Activated B cell treated with CpG ODN at 0.5 μM for 24 hours (primary cell): ENCODE measurements at regions not wholly inside any gene's neighbourhood (a gene's known extent, or its start where the extent isn't known, plus 50 kb on each side); places are given as distances from the start of the nearest gene placed in this dataset.

ENCODE experiments used
- ATAC-seq: fragments of 200-7000 bp; cut with Tn5 transposase; one replicate; pipeline ENCODE4 v1.10.0; 2021; ENCODE audit warnings: low read depth, mild to moderate bottlenecking, moderate library complexity
- CTCF ChIA-PET: fragments of 350-600 bp; sonication (Branson Sonifier 250); formaldehyde crosslinking; loops from one replicate; lab custom pipeline; 2021; ENCODE audit warnings: antibody characterized with exemption; lab: Charles Lee
- POLR2A ChIA-PET: fragments of 350-600 bp; sonication (Branson Sonifier 250); formaldehyde crosslinking; loops from one replicate; lab custom pipeline; 2021; ENCODE audit warnings: antibody characterized with exemption; lab: Charles Lee
- DNase-seq: peaks from one replicate; pipeline ENCODE4 v3.0.0; 2022
- H3K27ac Mint-ChIP-seq: one replicate; pipeline ENCODE4 v1.8.0; 2020; ENCODE audit warnings: mixed read lengths
- H3K27me3 Mint-ChIP-seq: one replicate; pipeline ENCODE4 v1.8.0; 2021; ENCODE audit warnings: mixed read lengths
- H3K36me3 Mint-ChIP-seq: one replicate; pipeline ENCODE4 v1.8.0; 2021; ENCODE audit warnings: low read depth, mixed read lengths
- H3K4me1 Mint-ChIP-seq: one replicate; pipeline ENCODE4 v1.8.0; 2021; ENCODE audit warnings: mixed read lengths
- H3K4me3 Mint-ChIP-seq: one replicate; pipeline ENCODE4 v1.8.0; 2020; ENCODE audit warnings: mild to moderate bottlenecking, mixed read lengths
- H3K9me3 Mint-ChIP-seq: one replicate; pipeline ENCODE4 v1.8.0; 2020; ENCODE audit warnings: mixed read lengths
- CTCF ChIP-seq: fragments of 200-600 bp; IDR thresholded peaks from one replicate; pipeline ENCODE4 v1.8.0; 2022; ENCODE audit warnings: antibody characterized with exemption, mild to moderate bottlenecking
- intact Hi-C: fragments of 100-400 bp; cut with micrococcal nuclease; formaldehyde crosslinking; loops from one replicate; pipeline ENCODE4 v1.15.1; 2024

DNA sequence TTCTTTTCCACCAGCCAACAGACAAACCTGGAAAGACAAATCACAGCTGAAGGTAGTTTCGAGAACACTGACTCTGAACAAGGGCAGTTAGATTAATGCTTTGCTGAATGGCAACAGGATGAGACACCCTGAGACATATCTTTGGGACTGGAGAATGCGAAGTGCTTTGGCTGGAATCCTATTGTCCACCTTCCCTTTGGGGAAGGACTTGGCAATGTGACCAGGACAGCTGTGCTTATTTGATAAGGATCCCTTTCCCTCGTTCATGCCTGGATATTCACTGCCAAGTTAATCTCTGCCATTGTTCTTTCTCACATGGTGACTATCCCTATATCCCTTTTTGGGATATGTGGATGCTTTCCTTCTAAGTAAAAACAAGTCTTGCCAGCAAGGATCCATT is 537.1 kb upstream of the SEL1L start:
- CTCF ChIA-PET = no interaction called here
- ATAC-seq = no peak
- H3K4me1 Mint-ChIP-seq = no peaks in the 10 kb centered on the region

GRCh38 chr14:82073547-82073946 is 539.9 kb upstream of the SEL1L start:
- no peak for TF ChIP-seq CTCF
- Mint-ChIP-seq H3K4me1 (no peaks in the 10 kb centered on the region), H3K27ac (no peak overlapping the region), H3K36me3 (no peaks in the 10 kb centered on the region), H3K9me3 (peaks cover 2% of the 10 kb centered on the region), H3K27me3 (no peaks in the 10 kb centered on the region), H3K4me3 (no peak overlapping the region)
- intact Hi-C loops = no loop called here
- no peak for ATAC-seq
- CTCF ChIA-PET = no interaction called here
- no peak for DNase-seq
- POLR2A ChIA-PET = no interaction called here

More for the DNA sequence above, 537.1 kb upstream of the SEL1L start:
- no peaks in the 10 kb centered on the region for H3K27me3 Mint-ChIP-seq
- no peak for DNase-seq
- TF ChIP-seq CTCF = no peak
- no peaks in the 10 kb centered on the region for H3K36me3 Mint-ChIP-seq
- POLR2A ChIA-PET = no interaction called here
- H3K4me3 Mint-ChIP-seq = no peak overlapping the region
- H3K9me3 Mint-ChIP-seq = peaks cover 2% of the 10 kb centered on the region
- no peak overlapping the region for H3K27ac Mint-ChIP-seq
- intact Hi-C loops = no loop called here

- Mint-ChIP-seq H3K36me3 (no peaks in the 10 kb centered on the region), H3K4me3 (no peak overlapping the region), H3K27ac (no peak overlapping the region), H3K27me3 (no peaks in the 10 kb centered on the region), H3K4me1 (no peaks in the 10 kb centered on the region), H3K9me3 (peaks cover 7% of the 10 kb centered on the region)
- ATAC-seq = no peak
- ChIA-PET POLR2A (no interaction called here), CTCF (no interaction called here)
- no peak for TF ChIP-seq CTCF
- no peak for DNase-seq
- intact Hi-C loops = no loop called here
Observed at GRCh38 chr14:82075566-82075965, 541.9 kb upstream of the SEL1L start.

DNA sequence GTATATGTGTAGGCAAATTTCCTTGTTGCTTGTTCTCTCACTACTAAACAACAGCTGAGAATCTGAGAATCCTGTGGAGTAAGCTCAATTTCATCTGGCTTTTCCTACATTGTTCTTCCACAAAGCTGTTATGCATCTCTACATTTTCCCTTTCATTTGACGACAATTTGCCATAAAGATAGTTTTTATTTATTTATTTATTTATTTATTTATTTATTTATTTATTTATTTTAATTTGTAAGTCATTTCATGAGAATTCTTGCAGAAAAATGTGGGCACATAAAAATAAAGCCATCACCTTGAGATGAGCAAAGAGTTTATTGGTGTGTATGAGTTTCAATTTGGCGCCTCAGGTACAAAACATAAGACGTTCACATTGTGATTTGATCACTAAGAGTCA is 545.9 kb upstream of the SEL1L start:
- Mint-ChIP-seq H3K27ac (no peak overlapping the region), H3K4me3 (no peak overlapping the region), H3K9me3 (peaks cover 13% of the 10 kb centered on the region), H3K4me1 (no peaks in the 10 kb centered on the region), H3K36me3 (no peaks in the 10 kb centered on the region), H3K27me3 (no peaks in the 10 kb centered on the region)
- intact Hi-C loops = no loop called here
- TF ChIP-seq CTCF = no peak
- DNase-seq = no peak
- POLR2A ChIA-PET = no interaction called here
- ATAC-seq = no peak
- CTCF ChIA-PET = no interaction called here

DNA sequence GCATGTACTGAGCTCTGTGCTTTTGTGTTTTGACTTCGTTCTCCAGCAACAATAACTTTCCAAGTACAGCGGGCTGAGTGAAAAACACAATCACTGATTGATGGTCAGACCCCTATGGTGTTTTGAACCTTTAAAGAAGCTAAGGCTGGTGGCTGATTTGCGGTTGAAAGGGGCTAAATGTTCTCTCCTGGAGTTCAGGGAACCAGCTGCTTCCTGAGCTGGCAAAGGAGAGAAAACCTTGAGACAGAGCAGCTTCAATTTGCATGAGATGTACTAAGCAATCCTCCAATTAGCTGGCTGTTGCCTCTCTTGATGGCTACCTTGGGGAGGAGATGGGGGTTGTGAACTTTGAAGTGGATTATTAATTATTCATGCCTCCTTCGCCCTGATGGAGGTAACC is 546.7 kb upstream of the SEL1L start:
- no peak for TF ChIP-seq CTCF
- Mint-ChIP-seq H3K4me1 (no peaks in the 10 kb centered on the region), H3K27me3 (no peaks in the 10 kb centered on the region), H3K27ac (no peak overlapping the region), H3K9me3 (peaks cover 13% of the 10 kb centered on the region), H3K36me3 (no peaks in the 10 kb centered on the region), H3K4me3 (no peak overlapping the region)
- no peak for DNase-seq
- no peak for ATAC-seq
- CTCF ChIA-PET = no interaction called here
- POLR2A ChIA-PET = no interaction called here
- intact Hi-C loops = no loop called here
